GOT3 (cell line): ENCODE measurements at regions not wholly inside any gene's neighbourhood (a gene's known extent, or its start where the extent isn't known, plus 50 kb on each side); places are given as distances from the start of the nearest gene placed in this dataset.
"Not testable (repeated sequence)": the region's sequence is repeated elsewhere in the genome, so short reads cannot be mapped to it uniquely, and the experiment has no call there.

Source experiments
- DNase-seq: peaks from one replicate; lab custom pipeline; 2025; ENCODE audit warnings: mixed read lengths; lab: John Stamatoyannopoulos, UW

GRCh38 chr16:31581065-31581464, 53.4 kb downstream of the AHSP start:
- DNase-seq, result not testable (repeated sequence)

GRCh38 chr16:31601737-31602384, 74.2 kb downstream of the AHSP start:
- not testable (repeated sequence) for DNase-seq

GRCh38 chr16:31618130-31618529, 90.4 kb downstream of the AHSP start:
- DNase-seq, result no peak

DNA sequence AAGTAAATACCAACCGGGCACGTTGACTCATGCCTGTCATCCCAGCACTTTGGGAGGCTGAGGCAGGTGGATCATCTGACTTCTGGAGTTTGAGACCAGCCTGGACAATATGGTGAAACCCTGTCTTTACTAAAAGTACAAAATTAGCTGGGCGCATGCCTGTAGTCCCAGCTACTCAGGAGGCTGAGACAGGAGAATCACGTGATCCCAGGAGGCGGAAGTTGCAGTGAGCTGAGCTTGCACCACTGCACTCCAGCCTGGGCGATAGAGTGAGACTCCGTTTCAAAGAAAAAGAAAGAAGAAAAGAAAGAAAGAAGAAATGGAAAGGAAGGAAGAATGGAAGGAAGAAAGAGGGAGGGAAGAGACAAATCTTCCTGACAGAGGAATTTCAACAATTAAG, 108.7 kb downstream of the AHSP start:
- DNase-seq, result no peak

DNA sequence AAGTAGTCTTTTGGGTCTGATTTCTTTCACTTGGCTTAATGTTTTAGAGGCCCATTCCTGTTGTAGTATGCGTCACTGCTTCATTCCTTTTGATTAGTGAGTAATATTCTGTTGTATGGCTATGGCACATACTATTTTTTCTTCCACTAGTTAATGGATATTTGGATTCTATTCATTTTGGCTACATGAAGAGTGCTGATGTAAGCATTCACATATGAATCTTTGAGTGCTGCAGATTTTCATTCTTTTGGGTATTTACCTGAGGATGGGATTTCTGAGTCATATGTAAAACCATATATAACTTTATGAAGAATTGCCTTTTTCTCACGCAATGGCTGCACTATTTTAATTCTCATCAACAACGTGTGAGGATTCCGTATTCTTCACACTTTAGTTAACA, 113.6 kb downstream of the AHSP start:
- DNase-seq, result no peak

DNA sequence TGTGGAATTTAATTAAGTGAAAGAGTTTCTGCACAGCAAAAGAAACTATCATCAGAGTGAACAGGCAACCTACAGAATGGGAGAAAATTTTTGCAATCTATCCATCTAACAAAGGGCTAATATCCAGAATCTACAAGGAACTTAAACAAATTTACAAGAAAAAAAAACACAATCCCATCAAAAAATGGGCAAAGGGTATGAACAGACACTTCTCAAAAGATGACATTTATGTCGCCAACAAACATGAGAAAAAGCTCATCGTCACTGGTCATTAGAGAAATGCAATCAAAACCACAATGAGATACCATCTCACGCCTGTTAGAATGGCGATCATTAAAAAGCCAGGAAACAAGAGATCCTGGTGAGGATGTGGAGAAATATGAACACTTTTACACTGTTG, 128.0 kb downstream of the AHSP start:
- DNase-seq, result not testable (repeated sequence)

GRCh38 chr16:31664683-31665482, 137.2 kb downstream of the AHSP start:
- DNase-seq, result no peak

DNA sequence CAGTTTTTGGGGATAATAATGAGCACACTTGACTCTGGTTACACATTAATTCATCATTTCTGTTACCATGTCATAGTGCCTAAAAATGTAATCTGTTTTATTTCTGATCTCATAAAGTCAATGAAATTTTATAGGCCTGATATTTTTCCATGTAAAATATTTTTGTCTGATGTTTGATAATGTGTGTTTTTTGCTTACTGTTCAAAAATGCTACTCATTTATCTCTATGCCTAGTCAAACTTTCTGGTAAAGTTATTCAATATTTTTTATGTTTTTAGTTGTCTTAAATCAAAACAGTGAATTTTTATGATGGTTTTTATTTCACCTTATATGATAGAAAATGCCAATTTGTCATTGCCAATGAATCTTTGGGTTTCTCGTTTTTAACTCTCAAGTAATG, 147.0 kb downstream of the AHSP start:
- DNase-seq, result no peak

GRCh38 chr16:31676731-31677130, 149.0 kb downstream of the AHSP start:
- DNase-seq, result no peak

GRCh38 chr16:31678649-31679325, 151.1 kb downstream of the AHSP start:
- no peak for DNase-seq

GRCh38 chr16:31689331-31689730, 161.6 kb downstream of the AHSP start:
- not testable (repeated sequence) for DNase-seq

- DNase-seq, result not testable (repeated sequence)
These were observed 164.6 kb downstream of the AHSP start for GRCh38 chr16:31692338-31692737.

DNA sequence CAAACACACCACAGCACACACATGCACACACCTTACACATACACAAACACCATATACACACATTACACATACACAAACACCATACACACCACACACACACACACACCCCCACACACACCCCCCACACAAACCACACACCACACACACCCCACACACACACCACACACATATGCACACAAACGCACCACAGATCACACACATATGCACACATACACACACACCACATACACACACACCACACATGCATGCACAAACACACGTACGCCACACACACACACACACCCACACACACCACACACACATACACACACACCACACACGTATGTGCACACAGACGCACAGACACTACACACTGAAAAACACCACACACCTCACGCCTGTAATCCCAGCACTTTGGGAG, 166.0 kb downstream of the AHSP start:
- no peak for DNase-seq

DNA sequence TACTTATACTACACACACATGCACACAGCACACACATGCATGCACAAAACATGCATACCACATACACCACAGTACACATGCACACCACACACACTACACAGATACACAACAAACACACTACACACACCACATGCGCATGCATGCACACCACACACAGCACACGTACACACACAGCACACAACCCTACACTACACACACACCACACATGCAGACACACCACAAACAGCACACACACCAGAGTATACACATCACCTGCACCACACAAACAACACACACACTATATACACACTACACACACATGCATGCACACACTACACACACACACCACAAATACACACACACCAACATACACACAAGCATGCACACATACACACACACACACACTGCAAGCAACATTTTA, 166.8 kb downstream of the AHSP start:
- no peak for DNase-seq

- DNase-seq, result no peak
These were observed 168.0 kb downstream of the AHSP start for GRCh38 chr16:31695667-31696066.

GRCh38 chr16:31696968-31697743, 169.5 kb downstream of the AHSP start:
- DNase-seq, result no peak

- DNase-seq, result no peak
These were observed 170.0 kb downstream of the AHSP start for GRCh38 chr16:31697744-31698125.

DNA sequence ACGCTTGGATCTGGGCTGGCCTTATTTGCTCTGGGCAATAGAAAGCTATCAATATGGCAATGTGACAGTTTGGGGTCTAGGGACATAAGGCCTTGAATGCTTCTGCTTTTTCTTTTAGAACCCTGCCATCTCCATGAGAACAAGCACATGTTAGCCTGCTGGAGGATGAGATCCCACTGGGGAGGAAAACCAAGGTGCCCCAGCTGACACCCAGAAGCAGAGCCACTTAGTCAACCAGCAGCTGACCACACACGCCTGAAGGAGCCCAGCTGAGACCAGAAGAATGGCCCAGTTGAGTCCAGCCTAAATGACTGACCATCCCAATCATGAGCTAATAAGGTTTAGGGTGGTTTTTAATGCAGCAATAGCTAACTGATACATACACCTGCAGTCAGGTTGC, 171.2 kb downstream of the AHSP start:
- DNase-seq, result no peak

- DNase-seq, result no peak
These were observed 171.9 kb downstream of the AHSP start for GRCh38 chr16:31699601-31700000.

GRCh38 chr16:31700200-31700529, 172.5 kb downstream of the AHSP start:
- DNase-seq, result no peak

- no peak for DNase-seq
These were observed 172.8 kb upstream of the ZNF267 start for GRCh38 chr16:31700530-31701388.
